NCI-H1105 (cell line): ENCODE measurements at regions not wholly inside any gene's neighbourhood (a gene's known extent, or its start where the extent isn't known, plus 50 kb on each side); places are given as distances from the start of the nearest gene placed in this dataset.
A peak's percentile ranks its signal among the peaks of the same experiment; 100 is the strongest.

Source experiments
- DNase-seq: peaks from one replicate; lab custom pipeline; 2025; lab: John Stamatoyannopoulos, UW

DNA sequence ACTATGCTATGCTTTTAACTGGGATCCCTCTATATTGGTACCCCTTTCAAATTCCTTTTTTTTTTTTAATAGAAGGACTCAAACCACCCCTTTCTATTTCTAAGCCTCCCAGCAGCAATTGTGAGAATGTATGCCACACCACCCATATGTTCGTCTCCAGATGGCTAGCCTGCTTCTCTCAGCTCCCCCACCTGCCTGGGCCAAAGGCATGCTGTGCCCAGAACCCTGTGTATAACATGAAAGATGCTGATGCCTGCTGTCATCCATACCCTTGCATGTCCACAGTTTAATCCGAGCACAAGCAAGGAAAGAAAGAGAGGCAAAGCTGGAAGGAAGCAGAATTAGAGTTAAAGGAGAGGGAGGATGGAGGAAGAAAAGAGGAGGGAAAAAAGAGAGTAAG is 159.5 kb upstream of the CNTN6 start:
- DNase-seq: no peak

GRCh38 chr3:944786-945185 is 148.0 kb upstream of the CNTN6 start:
- no peak for DNase-seq

DNA sequence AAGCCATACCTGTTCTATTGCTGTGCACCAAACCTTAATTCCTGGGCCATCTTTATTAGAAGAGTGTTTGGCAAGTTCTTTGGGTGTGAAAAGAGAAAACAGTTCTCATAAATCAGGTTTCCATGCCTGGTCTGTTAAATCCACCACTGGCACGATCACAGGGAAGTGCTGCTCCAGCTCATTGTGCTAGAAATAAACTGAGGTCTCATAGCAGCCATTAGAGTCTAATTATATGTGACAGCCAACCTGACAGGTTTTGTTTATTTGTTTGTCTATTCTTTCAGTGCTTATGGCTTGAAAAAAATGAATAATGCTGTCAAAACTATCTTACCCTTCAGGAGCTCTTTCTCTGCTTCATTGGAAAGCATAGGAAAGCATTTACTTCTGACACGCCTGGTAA is 147.1 kb upstream of the CNTN6 start:
- no peak for DNase-seq

DNA sequence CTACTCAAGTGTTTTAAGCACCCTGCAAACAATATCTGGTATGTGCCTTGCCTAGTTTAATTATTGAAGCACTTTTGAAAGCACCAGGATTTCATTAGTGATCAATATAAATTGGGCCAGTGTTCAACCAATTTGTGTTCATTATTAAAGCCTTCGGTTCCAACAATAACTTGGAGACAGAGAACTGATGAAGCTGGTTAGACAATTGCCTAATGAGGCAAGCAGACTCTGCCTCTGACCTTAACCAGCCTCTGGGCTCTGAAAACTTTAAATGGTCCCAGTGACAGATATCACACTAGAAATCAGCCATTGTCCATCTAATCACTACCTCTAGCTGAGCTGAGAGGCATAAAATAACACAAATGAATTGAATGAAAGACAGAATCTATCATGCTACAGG is 139.9 kb upstream of the CNTN6 start:
- no peak for DNase-seq

DNA sequence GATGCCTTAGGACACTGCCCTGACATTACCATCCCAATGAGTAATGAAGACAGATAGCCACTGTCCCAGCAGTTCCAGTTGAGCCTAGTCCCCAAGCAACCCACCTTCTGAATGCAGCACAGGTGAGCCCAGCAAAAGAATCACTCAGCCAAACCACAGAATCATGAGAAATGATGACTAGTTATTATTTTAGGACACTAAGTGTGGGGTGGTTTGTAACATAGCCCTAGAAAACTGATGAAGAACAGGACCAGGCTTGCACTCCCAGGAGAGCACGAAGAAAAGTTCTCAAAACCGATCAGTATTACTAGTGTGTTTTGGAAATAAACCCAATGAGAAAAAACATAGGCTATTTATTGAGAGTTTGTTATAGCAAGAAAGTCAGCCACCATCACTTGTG is 129.6 kb upstream of the CNTN6 start:
- no peak for DNase-seq

DNA sequence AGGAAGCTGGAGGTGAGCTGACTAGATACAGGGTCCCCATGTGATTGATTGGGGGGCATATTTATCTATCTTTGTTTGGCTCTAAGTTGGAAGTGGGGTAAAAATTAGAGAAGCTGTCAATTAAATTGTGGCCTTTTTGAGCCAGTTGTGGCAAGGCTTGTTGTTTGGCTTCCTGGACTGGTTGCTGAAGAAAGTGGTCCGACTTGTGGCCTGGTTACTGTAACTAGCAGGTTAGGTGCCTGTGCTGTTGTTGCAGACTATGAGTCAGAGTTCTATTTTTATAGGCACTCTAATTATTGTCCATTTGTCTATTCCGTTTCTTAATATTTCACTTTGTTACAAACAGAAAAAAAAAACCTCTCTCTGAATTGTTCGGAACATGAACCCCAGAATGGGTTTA is 129.1 kb upstream of the CNTN6 start:
- no peak for DNase-seq

DNA sequence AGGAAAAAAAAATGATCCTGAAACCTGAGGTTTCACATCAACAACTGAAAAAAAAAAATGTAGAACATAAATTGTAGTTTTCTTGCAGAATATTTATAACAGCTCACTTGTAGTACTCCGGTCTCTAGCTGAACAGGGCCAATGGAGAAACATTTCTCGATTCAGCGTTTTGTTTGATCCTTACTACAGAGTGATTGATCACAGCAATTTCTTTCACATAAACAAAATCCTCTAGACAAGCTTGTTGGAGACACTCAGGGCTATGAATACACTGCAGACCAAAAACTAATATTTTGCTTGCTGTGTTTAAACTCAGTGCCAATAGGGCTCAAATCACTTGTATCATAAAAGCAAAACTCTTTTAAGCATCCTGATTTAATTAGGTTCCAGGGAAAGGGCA is 127.0 kb upstream of the CNTN6 start:
- no peak for DNase-seq

DNA sequence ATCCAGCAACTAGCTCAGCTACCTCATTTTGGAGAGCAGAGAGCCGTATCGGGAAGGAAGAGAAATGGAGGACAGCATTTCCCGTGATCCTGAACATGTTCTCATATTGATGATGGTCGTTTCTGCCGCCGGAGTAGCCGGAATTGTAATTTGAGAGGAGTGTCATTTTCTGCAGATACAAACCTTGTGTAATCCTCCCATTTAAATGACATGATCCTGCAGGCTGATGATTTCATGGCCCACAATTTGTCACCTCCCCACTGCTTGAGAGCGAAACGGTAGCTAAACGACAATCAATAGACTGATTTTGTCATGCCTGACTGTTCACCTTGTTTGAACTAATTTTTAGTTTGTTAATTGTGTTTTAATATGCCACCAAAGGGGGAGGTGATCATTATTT is 126.5 kb upstream of the CNTN6 start:
- peak; percentile 49 for DNase-seq

DNA sequence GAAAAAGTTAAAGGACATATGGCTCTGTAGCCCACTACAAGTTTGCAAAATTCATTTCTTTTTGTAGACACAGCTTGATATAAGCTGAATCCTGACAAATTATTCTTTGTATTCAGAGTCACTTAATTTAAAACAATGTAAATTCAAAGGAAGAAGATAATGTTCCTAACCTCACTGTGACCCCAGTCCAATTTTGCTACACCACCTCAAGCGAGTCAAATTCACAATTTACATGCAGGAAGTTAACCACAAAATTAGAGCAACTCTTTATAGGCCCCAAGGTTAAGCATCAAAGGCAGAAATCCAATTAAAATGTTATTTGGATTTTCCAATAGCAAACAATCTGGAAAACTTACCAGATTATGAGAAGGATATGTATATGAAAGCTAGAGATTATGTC is 119.5 kb upstream of the CNTN6 start:
- DNase-seq: no peak

GRCh38 chr3:976006-976405 is 116.8 kb upstream of the CNTN6 start:
- no peak for DNase-seq

DNA sequence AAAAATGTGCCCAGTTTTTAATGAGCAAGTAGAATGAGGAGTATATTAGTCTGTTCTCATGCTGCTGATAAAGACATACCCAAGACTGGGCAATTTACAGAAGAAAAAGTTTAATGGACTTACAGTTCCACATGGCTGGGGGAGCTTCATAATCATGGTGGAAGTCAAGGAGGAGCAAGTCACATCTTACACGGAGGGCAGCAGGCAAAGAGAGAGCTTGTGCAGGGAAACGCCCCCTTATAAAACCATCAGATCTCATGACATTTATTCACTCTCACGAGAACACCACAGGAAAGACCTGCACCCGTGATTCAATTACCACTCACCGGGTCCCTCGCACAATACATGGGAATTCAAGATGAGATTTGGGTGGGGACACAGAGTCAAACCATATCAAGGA is 111.7 kb upstream of the CNTN6 start:
- no peak for DNase-seq

DNA sequence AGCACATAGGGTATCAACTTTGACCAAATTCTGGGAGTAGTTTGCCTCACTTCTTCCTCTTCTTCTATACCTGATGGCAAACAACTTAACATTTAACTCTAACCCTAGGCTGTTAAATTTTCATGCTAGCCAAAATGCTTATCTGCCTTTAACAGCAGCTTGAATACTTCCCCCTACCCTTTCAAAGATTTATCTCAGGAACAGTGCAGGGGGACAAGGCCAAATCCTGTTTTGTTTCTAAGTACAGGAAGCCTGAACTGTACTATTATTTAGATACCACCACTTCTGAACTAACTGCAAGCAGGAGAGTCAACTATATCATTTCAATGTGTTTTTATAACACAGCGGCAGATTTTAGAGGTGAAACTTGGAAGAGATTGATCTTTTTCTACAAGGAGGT is 104.0 kb upstream of the CNTN6 start:
- DNase-seq: no peak

- no peak for DNase-seq
Measured at GRCh38 chr3:992871-993270, 100.0 kb upstream of the CNTN6 start.

GRCh38 chr3:1002010-1002409 is 90.8 kb upstream of the CNTN6 start:
- DNase-seq: no peak

GRCh38 chr3:1007866-1008265 is 85.0 kb upstream of the CNTN6 start:
- no peak for DNase-seq

DNA sequence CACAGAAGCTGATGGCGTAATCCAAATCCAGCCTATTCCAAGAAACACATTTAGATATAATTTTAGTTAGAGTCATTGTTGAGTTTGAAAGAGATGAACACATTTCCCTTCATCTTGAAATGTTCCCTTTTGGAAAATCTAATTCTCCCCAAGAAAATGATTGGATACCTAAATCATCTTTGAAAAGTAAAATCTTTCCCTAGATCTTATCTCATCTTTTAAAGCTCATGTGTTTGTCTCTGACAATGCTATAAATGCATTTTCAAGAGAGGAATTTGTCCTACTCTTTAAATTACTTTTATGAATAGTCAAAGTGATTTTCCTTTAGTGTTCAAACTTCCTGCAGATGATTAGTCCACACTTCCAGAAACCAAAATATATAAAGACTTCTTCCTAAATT is 82.6 kb upstream of the CNTN6 start:
- DNase-seq: no peak

DNA sequence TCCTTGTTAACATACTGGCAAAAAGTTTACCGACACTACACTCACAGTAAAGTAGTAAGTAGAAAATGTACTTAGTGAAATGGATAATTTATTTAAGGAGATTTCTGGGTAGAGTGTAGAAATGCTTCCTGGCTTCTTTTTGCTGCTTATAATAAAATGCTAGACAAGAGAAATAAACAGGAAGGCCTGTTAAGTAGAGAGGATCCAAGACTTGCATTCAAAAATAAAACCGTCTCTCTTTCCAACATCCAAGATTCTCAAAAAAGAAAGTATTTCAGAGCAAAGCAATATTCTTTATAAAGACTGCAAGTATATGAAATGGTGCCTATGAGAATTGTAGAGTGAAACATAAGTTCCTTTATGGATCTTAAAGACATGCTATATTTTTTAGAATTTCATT is 77.0 kb upstream of the CNTN6 start:
- DNase-seq: no peak

DNA sequence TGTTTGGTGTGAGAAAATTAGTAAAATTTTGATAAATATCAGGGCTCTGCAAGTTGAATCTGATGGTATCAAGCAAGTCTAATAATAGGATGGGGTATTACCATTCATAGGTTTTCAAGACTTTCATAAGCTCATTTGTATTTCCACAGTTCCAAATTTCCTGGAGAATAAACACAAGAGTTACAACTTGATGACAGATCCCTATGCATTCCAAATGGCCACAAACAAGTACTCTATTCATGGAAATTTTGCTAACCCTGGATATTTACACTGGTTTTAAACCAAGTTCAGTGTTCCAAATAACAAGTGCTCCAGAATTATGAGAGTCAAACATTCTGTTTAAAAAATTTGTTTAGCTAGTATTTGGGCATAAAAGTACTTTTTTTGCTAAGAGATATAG is 75.0 kb upstream of the CNTN6 start:
- no peak for DNase-seq

GRCh38 chr3:1019157-1019556 is 73.7 kb upstream of the CNTN6 start:
- DNase-seq: no peak

DNA sequence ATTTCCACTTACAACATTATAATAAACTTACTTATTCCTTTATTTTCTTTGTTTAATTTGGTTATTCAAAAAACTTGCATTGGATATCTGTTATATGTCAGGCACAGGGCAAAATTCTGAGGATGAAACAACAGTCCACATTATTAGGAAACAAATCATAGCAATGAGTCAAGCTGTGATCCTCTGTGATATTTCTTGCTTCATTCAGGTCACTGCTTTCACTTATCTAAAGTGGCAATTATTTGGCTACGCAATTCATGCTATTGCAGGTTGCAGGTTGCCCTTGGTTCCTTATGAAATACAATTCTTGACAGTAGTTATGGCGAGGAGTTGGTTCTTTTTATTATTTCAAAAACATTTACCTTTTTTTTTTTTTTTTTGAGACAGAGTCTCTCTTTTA is 66.4 kb upstream of the CNTN6 start:
- no peak for DNase-seq

GRCh38 chr3:1036207-1036826 is 56.5 kb upstream of the CNTN6 start:
- no peak for DNase-seq

- no peak for DNase-seq
Measured at GRCh38 chr3:1037631-1038030, 55.2 kb upstream of the CNTN6 start.
